ENCODE measurements at regions not wholly inside any gene's neighbourhood (a gene's known extent, or its start where the extent isn't known, plus 50 kb on each side); places are given as distances from the start of the nearest gene placed in this dataset.

DNA sequence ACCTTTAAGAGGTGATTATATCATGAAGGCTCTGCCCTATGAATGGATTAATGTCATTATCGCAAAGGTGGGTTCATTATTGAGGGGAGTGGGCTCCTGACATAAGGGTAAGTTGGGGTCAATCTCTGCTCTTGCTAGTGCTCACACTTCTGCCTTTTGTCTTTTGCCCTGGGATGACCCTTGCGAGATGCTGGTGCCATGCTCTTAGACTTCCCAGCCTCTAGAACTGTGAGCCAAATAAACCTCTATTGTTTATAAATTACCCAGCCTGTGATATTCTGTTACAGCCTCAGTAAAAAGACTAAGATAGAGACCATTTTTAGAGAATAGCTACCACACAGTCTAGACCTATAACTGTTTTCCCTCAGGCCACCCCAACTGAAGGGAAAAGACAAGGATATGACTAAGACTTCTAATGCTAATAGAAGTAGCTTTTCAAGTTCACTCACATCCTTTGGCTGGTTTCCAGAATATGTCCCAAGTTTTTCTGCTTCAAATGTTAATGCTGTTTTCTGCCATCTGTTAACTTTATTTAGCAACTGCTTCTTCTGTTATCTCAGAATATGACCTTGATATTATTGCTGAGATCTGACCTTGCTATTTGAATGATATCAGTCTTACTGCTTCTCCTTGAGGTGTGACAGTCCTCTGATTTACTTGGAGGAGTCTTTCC lies 65.1 kb upstream of the STAM2 start:
- no peak for DNase-seq
- ATAC-seq = no peak
- Histone ChIP-seq H3K4me3 (no peak overlapping the region), H3K9me3 (peaks cover 8% of the 10 kb centered on the region), H3K4me1 (no peaks in the 10 kb centered on the region), H3K27me3 (no peaks in the 10 kb centered on the region), H3K27ac (no peak overlapping the region), H3K36me3 (no peaks in the 10 kb centered on the region)
- TF ChIP-seq, protein P1, sequence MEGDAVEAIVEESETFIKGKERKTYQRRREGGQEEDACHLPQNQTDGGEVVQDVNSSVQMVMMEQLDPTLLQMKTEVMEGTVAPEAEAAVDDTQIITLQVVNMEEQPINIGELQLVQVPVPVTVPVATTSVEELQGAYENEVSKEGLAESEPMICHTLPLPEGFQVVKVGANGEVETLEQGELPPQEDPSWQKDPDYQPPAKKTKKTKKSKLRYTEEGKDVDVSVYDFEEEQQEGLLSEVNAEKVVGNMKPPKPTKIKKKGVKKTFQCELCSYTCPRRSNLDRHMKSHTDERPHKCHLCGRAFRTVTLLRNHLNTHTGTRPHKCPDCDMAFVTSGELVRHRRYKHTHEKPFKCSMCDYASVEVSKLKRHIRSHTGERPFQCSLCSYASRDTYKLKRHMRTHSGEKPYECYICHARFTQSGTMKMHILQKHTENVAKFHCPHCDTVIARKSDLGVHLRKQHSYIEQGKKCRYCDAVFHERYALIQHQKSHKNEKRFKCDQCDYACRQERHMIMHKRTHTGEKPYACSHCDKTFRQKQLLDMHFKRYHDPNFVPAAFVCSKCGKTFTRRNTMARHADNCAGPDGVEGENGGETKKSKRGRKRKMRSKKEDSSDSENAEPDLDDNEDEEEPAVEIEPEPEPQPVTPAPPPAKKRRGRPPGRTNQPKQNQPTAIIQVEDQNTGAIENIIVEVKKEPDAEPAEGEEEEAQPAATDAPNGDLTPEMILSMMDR (IDR thresholded peaks at IDR 0.05) = no peak
- intact Hi-C loops (cut with DNase I) = no loop called here

DNA sequence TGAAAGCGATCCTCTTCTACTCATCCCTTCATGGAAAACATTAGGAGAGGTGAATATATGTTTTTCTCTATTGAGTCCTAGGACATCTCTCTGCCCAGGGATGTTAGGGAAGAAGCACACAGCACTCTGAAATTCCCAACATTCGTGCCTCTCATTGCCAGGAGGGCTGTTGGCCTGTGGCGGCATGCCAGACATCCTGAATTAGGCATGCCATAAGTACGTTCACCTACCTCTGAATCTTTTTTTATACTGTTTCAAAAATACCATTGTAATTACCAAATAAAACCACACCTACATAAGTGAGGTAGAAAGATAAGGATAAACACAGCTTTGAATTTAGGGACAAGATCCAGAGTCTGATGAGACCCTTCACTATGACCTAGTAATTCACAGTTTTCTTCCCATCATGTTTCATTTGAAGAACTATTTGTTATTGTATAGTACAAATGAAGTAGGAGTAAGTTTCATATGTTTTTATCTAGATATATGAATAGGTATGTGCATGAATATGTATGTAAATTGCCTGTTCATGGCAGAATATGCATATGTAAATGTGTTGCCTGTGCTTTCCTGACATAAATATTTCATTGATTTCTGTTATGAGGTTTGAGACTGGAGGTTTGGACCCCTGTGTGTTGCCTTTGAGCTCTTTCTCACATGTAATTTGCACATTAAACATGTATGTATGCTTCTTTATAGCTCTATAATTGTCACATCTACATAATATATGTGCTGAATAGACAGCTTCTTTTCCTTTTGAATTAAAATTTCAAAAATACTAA lies 66.6 kb upstream of the STAM2 start:
- DNase-seq (no peak), ATAC-seq (no peak)
- Histone ChIP-seq H3K27ac (no peak overlapping the region), H3K36me3 (no peaks in the 10 kb centered on the region), H3K27me3 (no peaks in the 10 kb centered on the region), H3K4me1 (no peaks in the 10 kb centered on the region), H3K4me3 (no peak overlapping the region), H3K9me3 (peaks cover 8% of the 10 kb centered on the region)
- TF ChIP-seq, protein P1 (IDR thresholded peaks at IDR 0.05) = no peak
- intact Hi-C loops (cut with DNase I) = no loop called here

DNA sequence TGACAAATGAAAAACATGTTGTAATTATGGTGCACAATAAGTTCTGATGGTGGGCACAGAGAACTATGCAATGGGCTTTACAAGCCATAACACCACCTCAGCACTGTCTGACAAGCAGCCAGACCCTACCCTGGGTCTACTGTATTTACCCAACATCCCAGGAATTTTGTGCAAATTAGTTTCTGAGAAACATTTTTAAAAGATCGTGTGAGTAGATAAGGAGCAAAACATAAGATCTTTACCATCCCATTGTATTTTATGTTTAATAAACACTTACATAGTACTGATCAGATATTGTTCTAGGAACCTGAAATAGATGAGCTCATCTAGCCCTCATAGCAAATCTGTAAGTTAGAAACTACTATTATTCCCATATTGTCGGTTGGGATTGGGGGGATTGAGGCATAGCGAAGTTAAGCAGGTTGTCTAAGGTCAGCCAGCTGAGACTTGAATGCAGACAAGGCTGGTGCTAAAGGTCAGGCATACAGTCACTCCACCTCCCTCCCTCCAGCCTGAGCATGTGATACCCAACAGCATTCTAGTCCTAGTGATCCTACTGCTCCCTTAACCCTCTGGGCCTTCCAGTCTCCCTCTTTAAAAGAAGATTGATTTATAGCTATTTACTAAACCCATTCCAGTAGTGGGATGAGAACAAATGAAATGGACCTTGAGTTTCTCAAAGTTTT lies 67.4 kb upstream of the STAM2 start:
- Histone ChIP-seq H3K36me3 (no peaks in the 10 kb centered on the region), H3K27me3 (no peaks in the 10 kb centered on the region), H3K4me3 (no peak overlapping the region), H3K9me3 (peaks cover 8% of the 10 kb centered on the region), H3K4me1 (no peaks in the 10 kb centered on the region), H3K27ac (no peak overlapping the region)
- no peak for DNase-seq
- TF ChIP-seq, protein P1 (IDR thresholded peaks at IDR 0.05) = no peak
- ATAC-seq = no peak
- intact Hi-C loops (cut with DNase I) = no loop called here

DNA sequence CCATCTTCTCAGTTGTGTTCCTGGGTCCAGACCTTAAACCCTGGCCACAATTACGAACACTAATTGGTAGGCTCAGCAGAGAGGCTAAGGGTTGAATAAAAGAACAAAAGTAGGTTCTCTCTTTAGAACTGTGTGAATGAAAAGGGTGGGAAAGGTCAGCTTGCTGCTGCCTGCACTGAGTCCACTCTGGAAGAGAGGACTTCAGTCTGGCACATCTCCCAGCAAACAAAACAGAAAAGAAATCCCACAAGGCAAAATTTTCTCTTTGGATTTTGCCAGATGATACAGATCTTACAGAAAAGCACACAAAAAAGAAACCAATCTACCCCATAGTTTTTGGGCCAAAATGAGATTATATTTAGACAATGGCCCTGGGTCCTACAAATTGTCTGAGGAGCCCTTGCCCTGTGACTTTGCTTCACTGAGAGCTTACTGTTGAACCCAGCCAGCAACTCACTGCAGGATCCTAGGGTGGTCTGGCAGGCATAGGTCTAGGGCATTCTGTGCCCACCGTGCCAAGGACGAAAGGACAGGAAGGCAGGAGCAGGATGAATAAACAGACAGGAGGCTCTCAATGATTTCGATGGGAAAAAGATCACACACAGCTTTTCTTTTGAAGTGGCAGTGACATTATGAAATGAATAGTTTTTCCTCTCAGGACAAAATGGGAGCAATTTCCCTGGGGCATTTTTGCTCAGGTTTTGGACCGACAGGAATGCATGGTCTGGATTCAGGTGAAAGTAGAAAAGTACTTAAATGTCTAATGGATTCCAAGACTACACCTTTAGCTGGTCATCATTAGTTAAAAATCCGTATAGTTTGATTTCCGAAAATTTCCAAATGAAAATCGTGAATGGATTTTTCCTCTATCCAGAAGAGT lies 68.4 kb upstream of the STAM2 start:
- Histone ChIP-seq H3K4me3 (no peak overlapping the region), H3K4me1 (no peaks in the 10 kb centered on the region), H3K27me3 (no peaks in the 10 kb centered on the region), H3K36me3 (no peaks in the 10 kb centered on the region), H3K9me3 (peaks cover 8% of the 10 kb centered on the region), H3K27ac (no peak overlapping the region)
- intact Hi-C loops (cut with DNase I) = no loop called here
- ATAC-seq (no peak), DNase-seq (no peak)
- TF ChIP-seq, protein P1 (IDR thresholded peaks at IDR 0.05) = no peak

DNA sequence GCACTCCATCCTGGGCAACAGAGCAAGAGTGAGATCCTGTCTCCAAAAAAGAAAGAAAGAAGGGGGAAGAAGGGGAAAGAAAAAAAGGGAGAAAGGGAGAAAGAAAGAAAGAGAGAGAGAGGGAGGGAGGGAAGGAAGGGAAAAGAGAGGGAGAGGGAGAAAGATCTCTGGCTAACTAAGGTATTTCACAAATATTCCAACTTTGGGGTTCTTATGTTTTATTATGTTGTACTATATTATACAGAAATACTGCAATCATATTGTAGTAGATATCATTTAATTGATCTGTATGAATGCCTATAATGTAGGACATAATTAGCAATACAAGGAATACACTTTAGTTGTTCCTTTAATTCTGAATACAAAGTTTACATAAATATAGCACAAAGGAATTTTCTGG lies 70.1 kb upstream of the STAM2 start:
- no peaks in the 10 kb centered on the region for H3K9me3 ChIP-seq
- no peaks in the 10 kb centered on the region for H3K27me3 ChIP-seq
- DNase-seq = no peak
- H3K27ac ChIP-seq = no peak overlapping the region
- no peaks in the 10 kb centered on the region for H3K36me3 ChIP-seq
- no peaks in the 10 kb centered on the region for H3K4me1 ChIP-seq
- no peak overlapping the region for H3K4me3 ChIP-seq
- TF ChIP-seq, protein P1 (IDR thresholded peaks at IDR 0.05) = no peak
- ATAC-seq = no peak
- intact Hi-C loops (cut with DNase I) = no loop called here
